ENCODE measurements at regions not wholly inside any gene's neighbourhood (a gene's known extent, or its start where the extent isn't known, plus 50 kb on each side); places are given as distances from the start of the nearest gene placed in this dataset.

DNA sequence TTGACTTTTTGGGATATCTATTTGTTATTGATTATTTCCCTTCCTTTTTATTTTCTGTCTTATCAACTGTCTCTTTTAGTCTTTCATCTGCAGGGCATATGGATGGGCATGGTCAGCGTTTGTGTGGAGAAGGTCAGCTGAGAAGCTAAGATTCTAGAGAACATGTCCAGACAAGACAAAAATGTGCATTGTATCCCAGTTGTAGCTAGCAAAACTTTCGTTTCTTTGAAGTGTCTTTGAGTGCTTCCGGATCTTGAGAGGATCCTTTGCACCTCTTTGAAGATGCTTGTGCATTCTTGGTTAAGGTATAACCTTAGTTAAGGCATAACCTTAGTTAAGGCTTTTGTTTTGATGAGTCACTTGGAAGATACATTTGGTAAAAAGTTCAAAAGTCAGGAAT, 329.9 kb upstream of the LRRC4C start:
- no peak for TF ChIP-seq EP300 (IDR thresholded peaks at IDR 0.05)
- no peak for TF ChIP-seq POLR2AphosphoS5 (IDR thresholded peaks at IDR 0.05)
- no peak for TF ChIP-seq CTCF (IDR thresholded peaks at IDR 0.05)
- no peak for TF ChIP-seq POLR2A (IDR thresholded peaks at IDR 0.05)

All from suprapubic skin (tissue), 4 donors.